Esophagus squamous epithelium (tissue), 4 donors: ENCODE measurements at regions not wholly inside any gene's neighbourhood (a gene's known extent, or its start where the extent isn't known, plus 50 kb on each side); places are given as distances from the start of the nearest gene placed in this dataset.

ENCODE experiments used
- CTCF ChIP-seq, 6 experiments: fragments of 450-650 bp in 4 of 6; fragments of 200-600 bp in 2 of 6; sonication (generic) in 2 of 6; IDR thresholded peaks; one replicate each; pipeline ENCODE4 v1.5.1; 2016 to 2019; ENCODE audit warnings: antibody characterized with exemption in 6 of 6, mild to moderate bottlenecking in 4 of 6, moderate library complexity in 4 of 6
- POLR2A ChIP-seq, 4 donors: fragments of 450-650 bp; IDR thresholded peaks; one replicate each; pipeline ENCODE4 v1.6.1; 2017; ENCODE audit warnings: antibody characterized with exemption in 4 of 4, mild to moderate bottlenecking in 4 of 4, moderate library complexity in 3 of 4

- TF ChIP-seq CTCF (IDR thresholded peaks at IDR 0.05) (no peak), POLR2A (IDR thresholded peaks at IDR 0.05) (no peak)
Measured at GRCh38 chr2:67965246-67965645, 97.6 kb downstream of the C1D start.
